SK-N-SH (cell line): ENCODE measurements at regions not wholly inside any gene's neighbourhood (a gene's known extent, or its start where the extent isn't known, plus 50 kb on each side); places are given as distances from the start of the nearest gene placed in this dataset.

ENCODE experiments used
- CTCF ChIA-PET: fragments of 300-600, 350-600 bp; formaldehyde crosslinking; extraction: SDS; loops from one replicate; lab custom pipeline; 2021; lab: Yijun Ruan, JAX
- POLR2A ChIA-PET: fragments of 350-600 bp; sonication (Branson Sonifier 250); formaldehyde crosslinking; extraction: SDS; loops from one replicate; lab custom pipeline; 2020; ENCODE audit warnings: antibody characterized with exemption, inconsistent platforms; lab: Yijun Ruan, JAX
- DNase-seq: peaks from one replicate; pipeline ENCODE4 v3.0.0; 2012
- H2AFZ ChIP-seq: fragments of 200-600 bp; sonication (generic); 2 replicates; pipeline ENCODE4 v1.8.1; 2016; ENCODE audit warnings: antibody characterized with exemption, mild to moderate bottlenecking, low read depth
- H3F3A ChIP-seq: fragments of 200-600 bp; sonication (generic); replicated peaks from 2 replicates; pipeline ENCODE3; 2016; ENCODE audit warnings: antibody characterized with exemption, mild to moderate bottlenecking; ENCODE audit not compliant: insufficient read depth
- H3K27ac ChIP-seq, 2 experiments: fragments of 200-500 bp in 1 of 2; fragments of 200-600 bp in 1 of 2; sonication (Bioruptor generic) in 1 of 2; sonication (generic), shearing (Covaris generic) in 1 of 2; 2 replicates each; pipeline versions ENCODE4 v1.5.1 to v1.6.1; 2014 to 2016; ENCODE audit warnings: low read depth in 2 of 2, inconsistent platforms in 1 of 2, low read length in 1 of 2, mild to moderate bottlenecking in 1 of 2, mixed read lengths in 1 of 2
- H3K27me3 ChIP-seq: fragments of 200-600 bp; sonication (generic), shearing (Covaris generic); 2 replicates; pipeline ENCODE4 v1.6.1; 2016; ENCODE audit warnings: mixed run types; ENCODE audit not compliant: insufficient read depth
- H3K36me3 ChIP-seq, 2 experiments: fragments of 200-500 bp in 1 of 2; fragments of 200-600 bp in 1 of 2; sonication (Bioruptor generic) in 1 of 2; sonication (generic) in 1 of 2; replicated peaks in 1 of 2; 2 replicates each; pipeline versions ENCODE3 to v1.5.1; 2014 to 2016; ENCODE audit warnings: low read length in 1 of 2, mild to moderate bottlenecking in 1 of 2; ENCODE audit not compliant: insufficient read depth in 2 of 2, control insufficient read depth in 1 of 2
- H3K4me1 ChIP-seq, 2 experiments: fragments of 200-500 bp in 1 of 2; fragments of 200-600 bp in 1 of 2; sonication (Bioruptor generic) in 1 of 2; sonication (generic), shearing (Covaris generic) in 1 of 2; 2 replicates each; pipeline versions ENCODE4 v1.5.1 to v1.6.1; 2014 to 2016; ENCODE audit warnings: low read depth in 1 of 2, low read length in 1 of 2, mixed run types in 1 of 2; ENCODE audit not compliant: insufficient read depth in 2 of 2, control insufficient read depth in 1 of 2
- H3K4me2 ChIP-seq: fragments of 200-600 bp; sonication (generic), shearing (Covaris generic); 2 replicates; pipeline ENCODE4 v1.6.1; 2017; ENCODE audit warnings: mixed run types
- H3K4me3 ChIP-seq, 2 experiments: fragments of 200-500 bp in 1 of 2; fragments of 200-600 bp in 1 of 2; sonication (Bioruptor generic) in 1 of 2; sonication (generic), shearing (Covaris generic) in 1 of 2; 2 replicates each; pipeline versions ENCODE4 v1.5.1 to v1.8.1; 2014 to 2016; ENCODE audit warnings: low read depth in 2 of 2, inconsistent platforms in 1 of 2, low read length in 1 of 2, mild to moderate bottlenecking in 1 of 2, mixed read lengths in 1 of 2, moderate library complexity in 1 of 2
- H3K79me2 ChIP-seq: fragments of 200-600 bp; sonication (generic); 2 replicates; pipeline ENCODE4 v1.8.1; 2017; ENCODE audit warnings: mild to moderate bottlenecking; ENCODE audit not compliant: insufficient read depth
- H3K9ac ChIP-seq: fragments of 200-600 bp; sonication (generic); 2 replicates; pipeline ENCODE4 v1.6.1; 2017; ENCODE audit warnings: mixed run types
- H3K9me2 ChIP-seq: fragments of 200-600 bp; sonication (generic); 2 replicates; pipeline ENCODE4 v1.6.1; 2017; ENCODE audit warnings: mixed run types
- H3K9me3 ChIP-seq: fragments of 200-600 bp; sonication (generic); 2 replicates; pipeline ENCODE4 v1.6.1; 2017; ENCODE audit warnings: mixed run types, mild to moderate bottlenecking, moderate library complexity
- H4K20me1 ChIP-seq: fragments of 200-600 bp; sonication (generic); 2 replicates; pipeline ENCODE4 v1.6.1; 2017; ENCODE audit warnings: mild to moderate bottlenecking, mixed run types; ENCODE audit not compliant: insufficient read depth
- CHD2 ChIP-seq: fragments of 150-350 bp; IDR thresholded peaks from 2 replicates; pipeline ENCODE4 v1.6.1; 2018; ENCODE audit warnings: low read length; ENCODE audit not compliant: partially characterized antibody
- ELF1 ChIP-seq: IDR thresholded peaks from 2 replicates; pipeline ENCODE4 v1.4.0; 2012
- EP300 ChIP-seq, 2 experiments: IDR thresholded peaks; 2 replicates each; pipeline versions ENCODE4 v1.4.0 to v1.6.1; 2012; ENCODE audit warnings: borderline replicate concordance in 1 of 2, low read depth in 1 of 2, low read length in 1 of 2
- FOSL2 ChIP-seq: IDR thresholded peaks from 2 replicates; pipeline ENCODE4 v1.4.0; 2012; ENCODE audit warnings: low read depth, mild to moderate bottlenecking, moderate library complexity, borderline replicate concordance
- FOXJ3 ChIP-seq: sonication (generic); formaldehyde crosslinking; IDR thresholded peaks from 2 replicates; pipeline ENCODE4 v1.5.1; 2020; ENCODE audit warnings: mild to moderate bottlenecking, missing genetic modification reagents
- GABPA ChIP-seq: IDR thresholded peaks from 2 replicates; pipeline ENCODE4 v1.4.0; 2012; ENCODE audit warnings: low read depth, mild to moderate bottlenecking
- GATA2 ChIP-seq: sonication (generic); formaldehyde crosslinking; IDR thresholded peaks from 2 replicates; pipeline ENCODE4 v1.5.0; 2020; ENCODE audit warnings: mild to moderate bottlenecking, missing genetic modification reagents
- NFIC ChIP-seq: IDR thresholded peaks from 2 replicates; pipeline ENCODE4 v1.4.0; 2012; ENCODE audit warnings: borderline replicate concordance
- PBX3 ChIP-seq: IDR thresholded peaks from 2 replicates; pipeline ENCODE4; 2012
- RAD21 ChIP-seq: IDR thresholded peaks from 2 replicates; pipeline ENCODE4 v1.6.1; 2012; ENCODE audit warnings: mild to moderate bottlenecking, low read length
- RFX5 ChIP-seq: IDR thresholded peaks from 2 replicates; pipeline ENCODE4 v1.6.1; 2012; ENCODE audit warnings: mild to moderate bottlenecking, improper control_type of control experiment, low read length
- RXRA ChIP-seq: IDR thresholded peaks from 2 replicates; pipeline ENCODE4 v1.4.0; 2012; ENCODE audit warnings: low read depth, mild to moderate bottlenecking, borderline replicate concordance
- SIN3A ChIP-seq: IDR thresholded peaks from 2 replicates; pipeline ENCODE4 v1.6.1; 2012; ENCODE audit warnings: low read depth, mild to moderate bottlenecking, low read length, moderate library complexity, borderline replicate concordance
- TAF1 ChIP-seq: IDR thresholded peaks from 2 replicates; pipeline ENCODE4 v1.6.1; 2012; ENCODE audit warnings: low read depth, mild to moderate bottlenecking, low read length, moderate library complexity, borderline replicate concordance
- TCF12 ChIP-seq: IDR thresholded peaks from 2 replicates; pipeline ENCODE4 v1.4.0; 2012
- TEAD4 ChIP-seq: IDR thresholded peaks from 2 replicates; pipeline ENCODE4 v1.4.0; 2012; ENCODE audit warnings: mild to moderate bottlenecking, borderline replicate concordance; ENCODE audit not compliant: insufficient read depth
- USF1 ChIP-seq: IDR thresholded peaks from 2 replicates; pipeline ENCODE4 v1.4.0; 2012; ENCODE audit warnings: low read depth, borderline replicate concordance
- YY1 ChIP-seq: IDR thresholded peaks from 2 replicates; pipeline ENCODE4 v1.4.0; 2012; ENCODE audit warnings: low read depth, mild to moderate bottlenecking
- ZBTB33 ChIP-seq: IDR thresholded peaks from 2 replicates; pipeline ENCODE4 v1.4.0; 2012; ENCODE audit warnings: low read depth, borderline replicate concordance
- WGBS: methylation state at CpG from one replicate; pipeline ENCODE4 v1.1.6; 2017; ENCODE audit warnings: low lambda C conversion rate; 5-methylcytosine and 5-hydroxymethylcytosine counted together

- TF ChIP-seq PBX3 = no peak
- TF ChIP-seq, all 33 proteins: peak for 0
Measured at GRCh38 chr16:54418903-54419302, 132.3 kb upstream of the IRX3 start (continued).

GRCh38 chr16:54417384-54417783 is 130.8 kb upstream of the IRX3 start:
- H3K36me3 ChIP-seq = no peaks in the 10 kb centered on the region
- H3K9ac ChIP-seq = no peak overlapping the region
- no peak overlapping the region for H2AFZ ChIP-seq
- CTCF ChIA-PET = no interaction called here
- H3F3A ChIP-seq = no peaks in the 10 kb centered on the region
- H3K9me2 ChIP-seq = no peaks in the 10 kb centered on the region
- TF ChIP-seq ZBTB33 (no peak), TAF1 (no peak), FOXJ3 (CRISPR knock-in tag) (no peak), FOSL2 (no peak), GATA2 (CRISPR knock-in tag) (no peak), NFIC (no peak), YY1 (no peak), USF1 (no peak), TCF12 (no peak), TEAD4 (no peak), RAD21 (no peak)
- H3K79me2 ChIP-seq = no peaks in the 10 kb centered on the region
- DNase-seq = no peak
- no peak overlapping the region for H3K4me2 ChIP-seq
- H3K4me3 ChIP-seq = no peak overlapping the region
- POLR2A ChIA-PET = no interaction called here
- H3K27me3 ChIP-seq = peaks cover 6% of the 10 kb centered on the region; the same call in 1 of the 2 replicates
- no peaks in the 10 kb centered on the region for H3K9me3 ChIP-seq
- no peaks in the 10 kb centered on the region for H4K20me1 ChIP-seq
- H3K27ac ChIP-seq = no peak overlapping the region
- no peaks in the 10 kb centered on the region for H3K4me1 ChIP-seq
- 81% methylated on average over 2 of the region's 2 CpGs for WGBS

GRCh38 chr16:54414671-54415070 is 128.1 kb upstream of the IRX3 start:
- Histone ChIP-seq H3K4me3 (no peak overlapping the region), H3K4me2 (no peak overlapping the region), H3K27me3 (peaks cover 6% of the 10 kb centered on the region; the same call in 1 of the 2 replicates), H3K9me3 (no peaks in the 10 kb centered on the region), H3K9me2 (no peaks in the 10 kb centered on the region), H4K20me1 (no peaks in the 10 kb centered on the region), H3F3A (no peaks in the 10 kb centered on the region), H3K27ac (no peak overlapping the region), H2AFZ (no peak overlapping the region), H3K36me3 (no peaks in the 10 kb centered on the region), H3K4me1 (no peaks in the 10 kb centered on the region), H3K9ac (no peak overlapping the region), H3K79me2 (no peaks in the 10 kb centered on the region)
- TF ChIP-seq EP300 (IDR thresholded peaks at IDR 0.05; ENCODE audit: borderline replicate concordance in 1 of 2, low read depth in 1 of 2, low read length in 1 of 2) (no peak), PBX3 (no peak), RXRA (no peak), RFX5 (no peak), SIN3A (no peak), CHD2 (no peak), GABPA (no peak), GATA2 (CRISPR knock-in tag) (no peak), USF1 (no peak), TCF12 (no peak), FOSL2 (no peak), ELF1 (no peak), TAF1 (no peak)
- CTCF ChIA-PET = no interaction called here
- POLR2A ChIA-PET = no interaction called here
- 94% methylated on average over 7 of the region's 7 CpGs for WGBS
- DNase-seq = no peak
